Breast epithelium (tissue), 3 donors: ENCODE measurements at regions not wholly inside any gene's neighbourhood (a gene's known extent, or its start where the extent isn't known, plus 50 kb on each side); places are given as distances from the start of the nearest gene placed in this dataset.

Experiments
- CTCF ChIP-seq, 3 donors: fragments of 450-650 bp; IDR thresholded peaks; one replicate each; pipeline ENCODE4 v1.5.1; 2016 to 2017; ENCODE audit warnings: antibody characterized with exemption in 3 of 3, mild to moderate bottlenecking in 3 of 3, moderate library complexity in 3 of 3
- POLR2AphosphoS5 ChIP-seq, 3 donors: sonication (generic); formaldehyde crosslinking; IDR thresholded peaks; one replicate each; pipeline ENCODE4 v1.6.1; 2017; ENCODE audit warnings: antibody characterized with exemption in 3 of 3

GRCh38 chr12:107486140-107486892 is 199.3 kb upstream of the PWP1 start:
- TF ChIP-seq CTCF (IDR thresholded peaks at IDR 0.05) (no peak), POLR2AphosphoS5 (IDR thresholded peaks at IDR 0.05) (no peak)
